ENCODE measurements at regions not wholly inside any gene's neighbourhood (a gene's known extent, or its start where the extent isn't known, plus 50 kb on each side); places are given as distances from the start of the nearest gene placed in this dataset.

GRCh38 chr5:60514152-60514551 lies 185.8 kb downstream of the DEPDC1B start:
- Histone ChIP-seq H3K4me2 (no peak overlapping the region), H3K9me3 (ENCODE audit: low read depth) (no peaks in the 10 kb centered on the region), H3K4me1 (ENCODE audit: insufficient read depth) (no peaks in the 10 kb centered on the region), H3K79me2 (no peaks in the 10 kb centered on the region), H3K4me3 (no peak overlapping the region), H3K36me3 (replicated peaks; ENCODE audit: insufficient read depth, low read depth) (no peaks in the 10 kb centered on the region), H3K27ac (no peak overlapping the region), H2AFZ (no peak overlapping the region), H3K27me3 (no peaks in the 10 kb centered on the region), H4K20me1 (ENCODE audit: insufficient read depth, poor library complexity, severe bottlenecking) (no peaks in the 10 kb centered on the region), H3K9me2 (replicated peaks; ENCODE audit: insufficient read depth) (no peaks in the 10 kb centered on the region)
- DNase-seq (ENCODE audit: low spot score) = no peak
- no peak for TF ChIP-seq EZH2 (IDR thresholded peaks at IDR 0.05; ENCODE audit: borderline replicate concordance)
- no peak for TF ChIP-seq CTCF (IDR thresholded peaks at IDR 0.05; ENCODE audit: poor library complexity)
- TF ChIP-seq EZH2phosphoT487 (IDR thresholded peaks at IDR 0.05; ENCODE audit: low read depth, severe bottlenecking, unreplicated experiment) = no peak
- WGBS (ENCODE audit: low lambda C conversion rate, missing lambda C conversion rate) = 59% methylated on average over 1 of the region's 1 CpG

- Histone ChIP-seq H3K9me2 (replicated peaks; ENCODE audit: insufficient read depth) (no peaks in the 10 kb centered on the region), H3K9me3 (ENCODE audit: low read depth) (no peaks in the 10 kb centered on the region), H3K79me2 (no peaks in the 10 kb centered on the region), H4K20me1 (ENCODE audit: insufficient read depth, poor library complexity, severe bottlenecking) (no peaks in the 10 kb centered on the region), H3K4me2 (no peak overlapping the region), H2AFZ (no peak overlapping the region), H3K36me3 (replicated peaks; ENCODE audit: insufficient read depth, low read depth) (no peaks in the 10 kb centered on the region), H3K4me3 (no peak overlapping the region), H3K4me1 (ENCODE audit: insufficient read depth) (no peaks in the 10 kb centered on the region), H3K27me3 (no peaks in the 10 kb centered on the region), H3K27ac (no peak overlapping the region)
- no peak for DNase-seq (ENCODE audit: low spot score)
- no peak for TF ChIP-seq EZH2 (IDR thresholded peaks at IDR 0.05; ENCODE audit: borderline replicate concordance)
- no peak for TF ChIP-seq EZH2phosphoT487 (IDR thresholded peaks at IDR 0.05; ENCODE audit: low read depth, severe bottlenecking, unreplicated experiment)
- no peak for TF ChIP-seq CTCF (IDR thresholded peaks at IDR 0.05; ENCODE audit: poor library complexity)
These were observed 187.8 kb downstream of the DEPDC1B start for GRCh38 chr5:60512117-60512516.

- no peak overlapping the region for H3K4me2 ChIP-seq
- WGBS (ENCODE audit: low lambda C conversion rate, missing lambda C conversion rate) = 86% methylated on average over 3 of the region's 3 CpGs
- no peaks in the 10 kb centered on the region for H3K9me2 ChIP-seq (replicated peaks; ENCODE audit: insufficient read depth)
- H3K4me1 ChIP-seq (ENCODE audit: insufficient read depth) = no peaks in the 10 kb centered on the region
- no peaks in the 10 kb centered on the region for H3K79me2 ChIP-seq
- no peaks in the 10 kb centered on the region for H4K20me1 ChIP-seq (ENCODE audit: insufficient read depth, poor library complexity, severe bottlenecking)
- DNase-seq (ENCODE audit: low spot score) = no peak
- no peaks in the 10 kb centered on the region for H3K27me3 ChIP-seq
- no peak for TF ChIP-seq EZH2 (IDR thresholded peaks at IDR 0.05; ENCODE audit: borderline replicate concordance)
- H3K27ac ChIP-seq = no peak overlapping the region
- H3K9me3 ChIP-seq (ENCODE audit: low read depth) = no peaks in the 10 kb centered on the region
- H3K4me3 ChIP-seq = no peak overlapping the region
- H3K36me3 ChIP-seq (replicated peaks; ENCODE audit: insufficient read depth, low read depth) = no peaks in the 10 kb centered on the region
- H2AFZ ChIP-seq = no peak overlapping the region
These were observed 189.3 kb downstream of the DEPDC1B start for GRCh38 chr5:60510663-60511062.

- Histone ChIP-seq H3K9me3 (ENCODE audit: low read depth) (no peaks in the 10 kb centered on the region), H3K27ac (no peak overlapping the region), H3K9me2 (replicated peaks; ENCODE audit: insufficient read depth) (no peaks in the 10 kb centered on the region), H3K4me3 (no peak overlapping the region), H3K36me3 (replicated peaks; ENCODE audit: insufficient read depth, low read depth) (no peaks in the 10 kb centered on the region), H3K4me1 (ENCODE audit: insufficient read depth) (peaks cover 2% of the 10 kb centered on the region), H3K4me2 (no peak overlapping the region), H3K27me3 (no peaks in the 10 kb centered on the region), H2AFZ (no peak overlapping the region), H3K79me2 (no peaks in the 10 kb centered on the region), H4K20me1 (ENCODE audit: insufficient read depth, poor library complexity, severe bottlenecking) (no peaks in the 10 kb centered on the region)
- no peak for TF ChIP-seq EZH2phosphoT487 (IDR thresholded peaks at IDR 0.05; ENCODE audit: low read depth, severe bottlenecking, unreplicated experiment)
- TF ChIP-seq CTCF (IDR thresholded peaks at IDR 0.05; ENCODE audit: poor library complexity) = no peak
- no peak for TF ChIP-seq EZH2 (IDR thresholded peaks at IDR 0.05; ENCODE audit: borderline replicate concordance)
- DNase-seq (ENCODE audit: low spot score) = no peak
- 72% methylated on average over 3 of the region's 3 CpGs for WGBS (ENCODE audit: low lambda C conversion rate, missing lambda C conversion rate)
These were observed 189.9 kb downstream of the DEPDC1B start for GRCh38 chr5:60510049-60510448.
